PC-3 (cell line): ENCODE measurements at regions not wholly inside any gene's neighbourhood (a gene's known extent, or its start where the extent isn't known, plus 50 kb on each side); places are given as distances from the start of the nearest gene placed in this dataset.

Source experiments
- CTCF ChIP-seq: fragments of 300-600 bp; sonication (generic); conservative IDR thresholded peaks from 2 replicates; pipeline ENCODE4 v1.5.1; 2017; ENCODE audit warnings: antibody characterized with exemption, low read depth, mild to moderate bottlenecking, low read length
- EZH2 ChIP-seq: fragments of 300-600 bp; sonication (generic); IDR thresholded peaks from one replicate; pipeline ENCODE4 v1.6.1; 2017; ENCODE audit warnings: antibody characterized with exemption, mild to moderate bottlenecking, low read length; ENCODE audit not compliant: unreplicated experiment
- EZH2phosphoT487 ChIP-seq: fragments of 300-600 bp; sonication (generic); IDR thresholded peaks from 2 replicates; pipeline ENCODE4 v1.6.1; 2018; ENCODE audit warnings: mild to moderate bottlenecking, antibody characterized with exemption, low read length, borderline replicate concordance

DNA sequence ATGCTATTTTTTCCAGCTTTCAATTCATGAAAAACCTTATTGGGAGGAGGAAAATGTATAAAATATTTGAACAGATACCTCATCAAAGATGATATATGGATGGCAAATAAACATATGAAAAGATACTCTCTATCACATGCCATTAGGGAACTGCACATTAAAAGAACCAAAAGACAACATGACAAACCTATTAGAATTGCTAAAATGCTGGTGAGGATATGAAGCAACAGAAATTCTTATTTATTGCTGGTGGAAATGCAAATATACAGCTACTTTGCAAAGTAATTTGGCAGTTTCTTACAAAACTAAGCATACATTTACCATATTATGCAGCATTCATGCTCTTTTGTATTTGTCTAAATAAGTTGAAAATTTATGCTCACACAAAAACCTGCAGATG lies 1783.9 kb upstream of the PCDH20 start:
- TF ChIP-seq CTCF (no peak), EZH2 (no peak), EZH2phosphoT487 (no peak)
